ENCODE measurements at regions not wholly inside any gene's neighbourhood (a gene's known extent, or its start where the extent isn't known, plus 50 kb on each side); places are given as distances from the start of the nearest gene placed in this dataset.

- peaks cover 5% of the 10 kb centered on the region for H3K4me1 ChIP-seq
- no peak overlapping the region for H3K4me3 ChIP-seq
- WGBS = 87% methylated on average over 2 of the region's 2 CpGs
- no peaks in the 10 kb centered on the region for H3K36me3 ChIP-seq
- no peak overlapping the region for H3K27ac ChIP-seq
- DNase-seq (ENCODE audit: low spot score in 2 of 2) = no peak
- no peak for TF ChIP-seq POLR2A (IDR thresholded peaks at IDR 0.05)
- no peak for TF ChIP-seq POLR2AphosphoS5 (IDR thresholded peaks at IDR 0.05)
- TF ChIP-seq CTCF (IDR thresholded peaks at IDR 0.05) = no peak
- TF ChIP-seq EP300 (IDR thresholded peaks at IDR 0.05) = no peak
- H3K27me3 ChIP-seq = no peaks in the 10 kb centered on the region
- H3K9me3 ChIP-seq = no peaks in the 10 kb centered on the region
Measured at GRCh38 chr13:60324131-60324530, 72.9 kb upstream of the TDRD3 start.

- no peaks in the 10 kb centered on the region for H3K36me3 ChIP-seq
- peaks cover 5% of the 10 kb centered on the region for H3K4me1 ChIP-seq
- TF ChIP-seq CTCF (IDR thresholded peaks at IDR 0.05) (no peak), POLR2AphosphoS5 (IDR thresholded peaks at IDR 0.05) (no peak), EP300 (IDR thresholded peaks at IDR 0.05) (no peak), POLR2A (IDR thresholded peaks at IDR 0.05) (no peak)
- H3K4me3 ChIP-seq = no peak overlapping the region
- no peak for DNase-seq (ENCODE audit: low spot score in 2 of 2)
- H3K27ac ChIP-seq = no peak overlapping the region
- no peaks in the 10 kb centered on the region for H3K9me3 ChIP-seq
- no peaks in the 10 kb centered on the region for H3K27me3 ChIP-seq
- 97% methylated on average over 3 of the region's 3 CpGs for WGBS
Measured at GRCh38 chr13:60326273-60326672, 70.7 kb upstream of the TDRD3 start.

- H3K36me3 ChIP-seq = no peaks in the 10 kb centered on the region
- no peaks in the 10 kb centered on the region for H3K27me3 ChIP-seq
- peaks cover 5% of the 10 kb centered on the region for H3K4me1 ChIP-seq
- H3K9me3 ChIP-seq = no peaks in the 10 kb centered on the region
- H3K4me3 ChIP-seq = no peak overlapping the region
- no peak overlapping the region for H3K27ac ChIP-seq
- WGBS = 17% methylated on average over 4 of the region's 4 CpGs
- no peak for TF ChIP-seq EP300 (IDR thresholded peaks at IDR 0.05)
- TF ChIP-seq CTCF (IDR thresholded peaks at IDR 0.05) = no peak
- TF ChIP-seq POLR2A (IDR thresholded peaks at IDR 0.05) = no peak
- no peak for DNase-seq (ENCODE audit: low spot score in 2 of 2)
Measured at GRCh38 chr13:60327511-60327910, 69.5 kb upstream of the TDRD3 start.

- Histone ChIP-seq H3K27ac (no peak overlapping the region), H3K9me3 (no peaks in the 10 kb centered on the region), H3K36me3 (no peaks in the 10 kb centered on the region), H3K27me3 (no peaks in the 10 kb centered on the region), H3K4me1 (peaks cover 5% of the 10 kb centered on the region), H3K4me3 (no peak overlapping the region)
- WGBS = 74% methylated on average over 2 of the region's 2 CpGs
- TF ChIP-seq POLR2AphosphoS5 (IDR thresholded peaks at IDR 0.05) = no peak
- TF ChIP-seq EP300 (IDR thresholded peaks at IDR 0.05) = no peak
- no peak for TF ChIP-seq POLR2A (IDR thresholded peaks at IDR 0.05)
- TF ChIP-seq CTCF (IDR thresholded peaks at IDR 0.05) = no peak
- DNase-seq (ENCODE audit: low spot score in 2 of 2) = no peak
Measured at GRCh38 chr13:60328073-60328472, 68.9 kb upstream of the TDRD3 start.

- TF ChIP-seq CTCF (IDR thresholded peaks at IDR 0.05) = no peak
- no peak for TF ChIP-seq EP300 (IDR thresholded peaks at IDR 0.05)
- TF ChIP-seq POLR2AphosphoS5 (IDR thresholded peaks at IDR 0.05) = no peak
- TF ChIP-seq POLR2A (IDR thresholded peaks at IDR 0.05) = no peak
- Histone ChIP-seq H3K9me3 (no peaks in the 10 kb centered on the region), H3K4me3 (no peak overlapping the region), H3K27me3 (no peaks in the 10 kb centered on the region), H3K36me3 (no peaks in the 10 kb centered on the region), H3K4me1 (peaks cover 5% of the 10 kb centered on the region), H3K27ac (no peak overlapping the region)
- 33% methylated on average over 2 of the region's 2 CpGs for WGBS
- no peak for DNase-seq (ENCODE audit: low spot score in 2 of 2)
Measured at GRCh38 chr13:60329221-60329923, 67.6 kb upstream of the TDRD3 start.
